ENCODE measurements at regions not wholly inside any gene's neighbourhood (a gene's known extent, or its start where the extent isn't known, plus 50 kb on each side); places are given as distances from the start of the nearest gene placed in this dataset.

GRCh38 chr7:121605317-121605680 is 209.2 kb upstream of the FAM3C start:
- H2AK5ac ChIP-seq (ENCODE audit: low read length): no peak overlapping the region
- no peak for DNase-seq
- no peak overlapping the region for H3K4ac ChIP-seq (ENCODE audit: low read depth, low read length)
- no peak overlapping the region for H3K4me3 ChIP-seq (ENCODE audit: low read length)
- no peak overlapping the region for H3K23ac ChIP-seq (ENCODE audit: low read length)
- no peak overlapping the region for H4K8ac ChIP-seq (ENCODE audit: low read depth, low read length)
- peak overlapping the region; percentile 1 for H3K56ac ChIP-seq (ENCODE audit: low read length)
- H3K36me3 ChIP-seq (ENCODE audit: control insufficient read depth, insufficient read depth, low read length): no peaks in the 10 kb centered on the region
- H3K18ac ChIP-seq (ENCODE audit: low read length): no peak overlapping the region
- peak overlapping the region; percentile 10 for H2BK120ac ChIP-seq (ENCODE audit: low read depth, low read length)
- no peaks in the 10 kb centered on the region for H3K27me3 ChIP-seq (ENCODE audit: insufficient read depth, low read length, poor library complexity)
- H2BK5ac ChIP-seq (ENCODE audit: low read length): peak overlapping the region; percentile 56
- H3K27ac ChIP-seq (ENCODE audit: low read depth, low read length): no peak overlapping the region
- no peak overlapping the region for H3K4me2 ChIP-seq (ENCODE audit: low read length)
- no peak overlapping the region for H4K5ac ChIP-seq (ENCODE audit: low read length)
- whole genome bisulfite sequencing (ENCODE audit: extremely low coverage, insufficient coverage, low lambda C conversion rate): no CpG with 5 or more reads among the region's 3 CpGs
- H3K79me2 ChIP-seq (ENCODE audit: control insufficient read depth, insufficient read depth, low read length): no peaks in the 10 kb centered on the region
- H3K9ac ChIP-seq (ENCODE audit: low read length): no peak overlapping the region
- H3K79me1 ChIP-seq (ENCODE audit: low read length): no peaks in the 10 kb centered on the region
- peaks cover 1% of the 10 kb centered on the region for H3K4me1 ChIP-seq (ENCODE audit: control insufficient read depth, low read depth, low read length)
- no peak overlapping the region for H2BK15ac ChIP-seq (replicated peaks; ENCODE audit: low read depth)

DNA sequence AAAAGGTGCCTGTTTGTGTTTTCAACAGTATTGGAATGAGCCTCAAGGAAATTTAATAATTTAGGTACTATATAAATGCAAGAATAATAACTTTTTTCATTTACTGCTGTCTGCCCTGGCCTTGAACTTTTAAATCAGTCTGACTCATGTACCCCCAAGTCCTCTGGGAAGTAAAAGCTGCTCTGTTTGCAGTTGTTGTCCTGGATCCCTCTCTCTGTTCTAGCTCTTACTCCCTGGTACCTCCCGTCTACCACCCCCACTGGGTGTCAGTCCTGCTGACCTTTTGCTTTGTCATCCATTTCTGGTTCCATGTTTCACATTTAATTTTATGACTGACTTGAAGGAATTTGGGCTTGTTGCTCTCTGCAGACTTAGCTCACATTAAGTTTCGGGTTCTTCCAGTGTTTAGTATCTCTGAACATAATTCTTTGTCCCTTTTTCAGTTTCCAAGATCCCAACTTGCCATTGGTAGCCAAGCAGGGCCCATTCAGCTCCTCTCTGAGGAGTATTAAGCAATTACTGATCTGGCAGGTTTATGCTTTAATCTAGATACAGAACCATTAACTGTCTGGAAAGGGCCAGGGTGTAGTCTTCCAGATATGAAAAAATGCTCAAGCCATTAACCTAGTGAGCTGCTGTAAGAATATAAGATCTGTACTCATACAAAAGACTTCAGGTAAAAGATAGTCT is 208.7 kb upstream of the FAM3C start:
- H3K79me1 ChIP-seq (ENCODE audit: low read length): no peaks in the 10 kb centered on the region
- DNase-seq: peak; percentile 82
- H3K4me1 ChIP-seq (ENCODE audit: control insufficient read depth, low read depth, low read length): peaks cover 1% of the 10 kb centered on the region
- peak overlapping the region; percentile 19 for H3K18ac ChIP-seq (ENCODE audit: low read length)
- no peak overlapping the region for H3K27ac ChIP-seq (ENCODE audit: low read depth, low read length)
- H2BK15ac ChIP-seq (replicated peaks; ENCODE audit: low read depth): no peak overlapping the region
- no peak overlapping the region for H2AK5ac ChIP-seq (ENCODE audit: low read length)
- H4K5ac ChIP-seq (ENCODE audit: low read length): no peak overlapping the region
- no peaks in the 10 kb centered on the region for H3K79me2 ChIP-seq (ENCODE audit: control insufficient read depth, insufficient read depth, low read length)
- H4K8ac ChIP-seq (ENCODE audit: low read depth, low read length): no peak overlapping the region
- H3K4me2 ChIP-seq (ENCODE audit: low read length): no peak overlapping the region
- no peaks in the 10 kb centered on the region for H3K36me3 ChIP-seq (ENCODE audit: control insufficient read depth, insufficient read depth, low read length)
- H3K4me3 ChIP-seq (ENCODE audit: low read length): no peak overlapping the region
- no peak overlapping the region for H3K23ac ChIP-seq (ENCODE audit: low read length)
- H3K4ac ChIP-seq (ENCODE audit: low read depth, low read length): no peak overlapping the region
- no CpG with 5 or more reads among the region's 2 CpGs for WGBS (ENCODE audit: extremely low coverage, insufficient coverage, low lambda C conversion rate)
- H3K56ac ChIP-seq (ENCODE audit: low read length): peak overlapping the region; percentile 1
- H3K9ac ChIP-seq (ENCODE audit: low read length): no peak overlapping the region
- H2BK120ac ChIP-seq (ENCODE audit: low read depth, low read length): no peak overlapping the region
- H3K27me3 ChIP-seq (ENCODE audit: insufficient read depth, low read length, poor library complexity): no peaks in the 10 kb centered on the region
- H2BK5ac ChIP-seq (ENCODE audit: low read length): peak overlapping the region; percentile 52

GRCh38 chr7:121603886-121604285 is 207.8 kb upstream of the FAM3C start:
- no peak overlapping the region for H3K4me3 ChIP-seq (ENCODE audit: low read length)
- no peak overlapping the region for H4K5ac ChIP-seq (ENCODE audit: low read length)
- no peak overlapping the region for H3K4me2 ChIP-seq (ENCODE audit: low read length)
- no peak overlapping the region for H2BK5ac ChIP-seq (ENCODE audit: low read length)
- no peak overlapping the region for H3K27ac ChIP-seq (ENCODE audit: low read depth, low read length)
- no peaks in the 10 kb centered on the region for H3K79me2 ChIP-seq (ENCODE audit: control insufficient read depth, insufficient read depth, low read length)
- H3K18ac ChIP-seq (ENCODE audit: low read length): no peak overlapping the region
- H3K4ac ChIP-seq (ENCODE audit: low read depth, low read length): no peak overlapping the region
- WGBS (ENCODE audit: extremely low coverage, insufficient coverage, low lambda C conversion rate): no CpG with 5 or more reads among the region's 2 CpGs
- no peak overlapping the region for H3K9ac ChIP-seq (ENCODE audit: low read length)
- H3K79me1 ChIP-seq (ENCODE audit: low read length): no peaks in the 10 kb centered on the region
- H3K4me1 ChIP-seq (ENCODE audit: control insufficient read depth, low read depth, low read length): peaks cover 1% of the 10 kb centered on the region
- no peak overlapping the region for H2BK120ac ChIP-seq (ENCODE audit: low read depth, low read length)
- DNase-seq: peak; percentile 50
- H3K56ac ChIP-seq (ENCODE audit: low read length): no peak overlapping the region
- H4K8ac ChIP-seq (ENCODE audit: low read depth, low read length): no peak overlapping the region
- H3K27me3 ChIP-seq (ENCODE audit: insufficient read depth, low read length, poor library complexity): no peaks in the 10 kb centered on the region
- no peak overlapping the region for H2AK5ac ChIP-seq (ENCODE audit: low read length)
- no peaks in the 10 kb centered on the region for H3K36me3 ChIP-seq (ENCODE audit: control insufficient read depth, insufficient read depth, low read length)
- H2BK15ac ChIP-seq (replicated peaks; ENCODE audit: low read depth): no peak overlapping the region
- H3K23ac ChIP-seq (ENCODE audit: low read length): no peak overlapping the region

- Histone ChIP-seq H3K56ac (ENCODE audit: low read length) (no peak overlapping the region), H3K9ac (ENCODE audit: low read length) (no peak overlapping the region), H2BK120ac (ENCODE audit: low read depth, low read length) (no peak overlapping the region), H3K18ac (ENCODE audit: low read length) (no peak overlapping the region), H3K23ac (ENCODE audit: low read length) (no peak overlapping the region), H3K4me1 (ENCODE audit: control insufficient read depth, low read depth, low read length) (no peaks in the 10 kb centered on the region), H3K4me2 (ENCODE audit: low read length) (no peak overlapping the region), H4K5ac (ENCODE audit: low read length) (no peak overlapping the region), H3K4me3 (ENCODE audit: low read length) (no peak overlapping the region), H3K4ac (ENCODE audit: low read depth, low read length) (no peak overlapping the region), H3K79me1 (ENCODE audit: low read length) (no peaks in the 10 kb centered on the region), H2AK5ac (ENCODE audit: low read length) (no peak overlapping the region), H2BK5ac (ENCODE audit: low read length) (no peak overlapping the region), H3K79me2 (ENCODE audit: control insufficient read depth, insufficient read depth, low read length) (no peaks in the 10 kb centered on the region), H3K27me3 (ENCODE audit: insufficient read depth, low read length, poor library complexity) (no peaks in the 10 kb centered on the region), H3K27ac (ENCODE audit: low read depth, low read length) (no peak overlapping the region), H4K8ac (ENCODE audit: low read depth, low read length) (no peak overlapping the region), H2BK15ac (replicated peaks; ENCODE audit: low read depth) (no peak overlapping the region), H3K36me3 (ENCODE audit: control insufficient read depth, insufficient read depth, low read length) (no peaks in the 10 kb centered on the region)
- WGBS (ENCODE audit: extremely low coverage, insufficient coverage, low lambda C conversion rate): no CpG with 5 or more reads among the region's 1 CpG
- DNase-seq: no peak
Measured at GRCh38 chr7:121599887-121600286, 203.8 kb upstream of the FAM3C start.

DNA sequence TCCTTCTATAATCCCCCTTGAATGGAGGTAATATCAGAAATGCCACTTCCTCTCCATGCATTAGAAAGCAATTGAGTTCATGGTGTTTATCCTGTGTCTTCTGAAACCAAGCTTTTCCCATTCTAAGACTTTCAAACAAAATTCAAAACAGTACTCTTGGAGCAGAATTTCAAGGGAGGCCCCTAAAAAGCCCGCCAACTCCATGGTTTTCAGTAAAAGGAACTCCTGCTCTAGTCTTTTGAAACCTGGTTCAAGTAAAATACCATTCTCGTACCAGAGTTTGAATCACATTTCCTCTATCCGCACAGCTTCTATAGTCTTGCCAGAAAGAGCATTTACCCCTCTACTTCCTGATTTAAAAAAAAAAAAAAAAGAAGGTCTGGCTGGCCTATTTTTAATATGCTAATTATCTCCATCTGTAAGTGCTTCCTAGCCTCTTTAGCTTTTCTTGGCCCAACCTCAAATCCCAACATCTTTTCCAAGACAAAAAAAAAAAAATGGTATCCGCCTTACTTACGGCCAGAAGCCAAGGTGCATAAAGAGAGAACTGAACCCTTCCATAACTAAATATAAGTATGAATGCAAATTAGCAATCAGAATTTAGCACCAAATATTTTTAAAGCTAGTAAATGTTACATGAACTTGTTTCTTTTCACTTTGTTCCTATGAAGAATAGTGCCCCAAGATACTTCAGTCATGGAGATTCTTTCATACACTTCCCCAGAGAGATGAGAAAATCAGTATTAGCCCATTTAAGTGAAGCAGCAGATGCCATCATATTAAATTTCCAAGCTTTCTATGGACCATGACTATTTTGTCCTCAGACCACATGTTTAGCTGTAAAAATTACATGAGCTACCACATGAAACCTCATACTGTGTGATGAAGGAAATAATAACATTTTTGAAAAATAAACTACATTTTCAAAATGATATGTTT is 199.9 kb upstream of the FAM3C start:
- Histone ChIP-seq H3K4me3 (ENCODE audit: low read length) (no peak overlapping the region), H3K56ac (ENCODE audit: low read length) (no peak overlapping the region), H3K27me3 (ENCODE audit: insufficient read depth, low read length, poor library complexity) (no peaks in the 10 kb centered on the region), H3K4me1 (ENCODE audit: control insufficient read depth, low read depth, low read length) (no peaks in the 10 kb centered on the region), H3K36me3 (ENCODE audit: control insufficient read depth, insufficient read depth, low read length) (no peaks in the 10 kb centered on the region), H2BK120ac (ENCODE audit: low read depth, low read length) (no peak overlapping the region), H3K23ac (ENCODE audit: low read length) (no peak overlapping the region), H3K4ac (ENCODE audit: low read depth, low read length) (no peak overlapping the region), H3K79me2 (ENCODE audit: control insufficient read depth, insufficient read depth, low read length) (no peaks in the 10 kb centered on the region), H2AK5ac (ENCODE audit: low read length) (no peak overlapping the region), H2BK15ac (replicated peaks; ENCODE audit: low read depth) (no peak overlapping the region), H3K4me2 (ENCODE audit: low read length) (no peak overlapping the region), H3K18ac (ENCODE audit: low read length) (no peak overlapping the region), H4K8ac (ENCODE audit: low read depth, low read length) (no peak overlapping the region), H2BK5ac (ENCODE audit: low read length) (no peak overlapping the region), H4K5ac (ENCODE audit: low read length) (no peak overlapping the region), H3K79me1 (ENCODE audit: low read length) (no peaks in the 10 kb centered on the region), H3K9ac (ENCODE audit: low read length) (no peak overlapping the region), H3K27ac (ENCODE audit: low read depth, low read length) (no peak overlapping the region)
- no CpG with 5 or more reads among the region's 5 CpGs for WGBS (ENCODE audit: extremely low coverage, insufficient coverage, low lambda C conversion rate)
- no peak for DNase-seq

Data from mesendoderm (in vitro differentiated cells).